Activated naive CD8-positive, alpha-beta T cell (primary cell): ENCODE measurements at regions not wholly inside any gene's neighbourhood (a gene's known extent, or its start where the extent isn't known, plus 50 kb on each side); places are given as distances from the start of the nearest gene placed in this dataset.

Source experiments
- H3K27ac Mint-ChIP-seq: one replicate; pipeline ENCODE4 v1.8.0; 2021; ENCODE audit warnings: mixed read lengths
- H3K27me3 Mint-ChIP-seq: one replicate; pipeline ENCODE4 v1.8.0; 2021; ENCODE audit warnings: mixed read lengths
- H3K36me3 Mint-ChIP-seq: one replicate; pipeline ENCODE4 v1.8.0; 2021; ENCODE audit warnings: mixed read lengths
- H3K4me1 Mint-ChIP-seq: one replicate; pipeline ENCODE4 v1.8.0; 2021; ENCODE audit warnings: low read depth, mixed read lengths
- H3K4me3 Mint-ChIP-seq: one replicate; pipeline ENCODE4 v1.8.0; 2021; ENCODE audit warnings: mild to moderate bottlenecking, mixed read lengths
- H3K9me3 Mint-ChIP-seq: one replicate; pipeline ENCODE4 v1.8.0; 2021; ENCODE audit warnings: low read depth, mixed read lengths

- Mint-ChIP-seq H3K27me3 (no peaks in the 10 kb centered on the region), H3K4me1 (peaks cover 13% of the 10 kb centered on the region), H3K4me3 (no peak overlapping the region), H3K9me3 (no peaks in the 10 kb centered on the region), H3K27ac (no peak overlapping the region), H3K36me3 (peaks cover 5% of the 10 kb centered on the region)
Measured at GRCh38 chr3:107992976-107993684, 97.7 kb downstream of the CD47 start.

GRCh38 chr3:107990926-107991325, 99.9 kb downstream of the CD47 start:
- H3K4me3 Mint-ChIP-seq: no peak overlapping the region
- H3K27ac Mint-ChIP-seq: no peak overlapping the region
- H3K36me3 Mint-ChIP-seq: peaks cover 7% of the 10 kb centered on the region
- no peaks in the 10 kb centered on the region for H3K27me3 Mint-ChIP-seq
- H3K9me3 Mint-ChIP-seq: peaks cover 3% of the 10 kb centered on the region
- peaks cover 24% of the 10 kb centered on the region for H3K4me1 Mint-ChIP-seq

- Mint-ChIP-seq H3K36me3 (peaks cover 7% of the 10 kb centered on the region), H3K9me3 (peaks cover 3% of the 10 kb centered on the region), H3K4me3 (no peak overlapping the region), H3K27ac (no peak overlapping the region), H3K4me1 (peaks cover 28% of the 10 kb centered on the region), H3K27me3 (no peaks in the 10 kb centered on the region)
Measured at GRCh38 chr3:107990433-107990832, 100.4 kb downstream of the CD47 start.

GRCh38 chr3:107989661-107990060, 101.2 kb downstream of the CD47 start:
- no peaks in the 10 kb centered on the region for H3K27me3 Mint-ChIP-seq
- peaks cover 3% of the 10 kb centered on the region for H3K9me3 Mint-ChIP-seq
- no peak overlapping the region for H3K27ac Mint-ChIP-seq
- H3K36me3 Mint-ChIP-seq: peaks cover 7% of the 10 kb centered on the region
- H3K4me3 Mint-ChIP-seq: no peak overlapping the region
- peaks cover 32% of the 10 kb centered on the region for H3K4me1 Mint-ChIP-seq

DNA sequence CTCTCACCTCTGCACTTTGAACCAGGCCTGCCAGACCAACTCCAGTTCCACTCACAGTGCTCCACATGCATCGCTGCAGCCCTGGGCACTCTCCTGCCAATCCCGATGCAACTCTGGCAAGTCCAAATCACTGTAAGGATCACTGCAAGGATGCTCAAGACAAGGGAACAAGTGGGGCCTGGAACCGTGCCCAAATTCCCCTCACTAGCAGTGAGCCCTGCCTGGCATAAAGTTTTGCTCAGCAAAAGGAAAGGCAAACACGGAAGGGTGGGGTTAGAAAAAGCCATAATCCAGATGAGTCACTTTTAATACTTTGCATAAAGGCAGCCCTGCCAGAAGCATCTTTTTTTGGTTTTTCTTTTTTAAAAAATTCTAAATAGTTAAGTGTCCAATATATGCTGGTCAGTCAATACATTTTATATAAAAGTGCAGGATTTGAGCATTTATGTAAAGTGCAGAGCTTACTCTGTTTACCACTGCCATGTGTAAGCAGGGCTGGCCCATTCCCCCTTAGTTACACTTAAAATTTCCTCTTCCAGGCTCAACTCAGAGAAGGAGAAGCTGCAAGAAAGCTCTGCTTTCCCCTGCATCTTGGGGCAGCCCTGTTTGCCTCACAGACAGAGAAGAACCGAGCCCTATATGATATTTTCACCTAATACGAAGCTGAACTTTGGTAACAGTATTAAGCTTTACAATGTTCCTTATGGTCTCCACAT, 102.2 kb downstream of the CD47 start:
- Mint-ChIP-seq H3K36me3 (peaks cover 2% of the 10 kb centered on the region), H3K27ac (peak overlapping the region; percentile 25), H3K27me3 (no peaks in the 10 kb centered on the region), H3K4me1 (peaks cover 29% of the 10 kb centered on the region), H3K9me3 (peaks cover 3% of the 10 kb centered on the region), H3K4me3 (no peak overlapping the region)

- Mint-ChIP-seq H3K36me3 (peaks cover 2% of the 10 kb centered on the region), H3K27ac (no peak overlapping the region), H3K4me3 (no peak overlapping the region), H3K27me3 (no peaks in the 10 kb centered on the region), H3K9me3 (peaks cover 3% of the 10 kb centered on the region), H3K4me1 (peaks cover 29% of the 10 kb centered on the region)
Measured at GRCh38 chr3:107987036-107987939, 103.5 kb downstream of the CD47 start.

- Mint-ChIP-seq H3K27me3 (no peaks in the 10 kb centered on the region), H3K36me3 (peaks cover 2% of the 10 kb centered on the region), H3K4me3 (no peak overlapping the region)
Measured at GRCh38 chr3:107986505-107986904, 104.3 kb downstream of the CD47 start.

GRCh38 chr3:107985496-107985895, 105.3 kb downstream of the CD47 start:
- H3K36me3 Mint-ChIP-seq: peaks cover 2% of the 10 kb centered on the region
- H3K27ac Mint-ChIP-seq: peak overlapping the region; percentile 89
- H3K9me3 Mint-ChIP-seq: peaks cover 3% of the 10 kb centered on the region
- H3K27me3 Mint-ChIP-seq: no peaks in the 10 kb centered on the region
- peak overlapping the region; percentile 71 for H3K4me3 Mint-ChIP-seq
- H3K4me1 Mint-ChIP-seq: peaks cover 37% of the 10 kb centered on the region

More at GRCh38 chr3:107986505-107986904, 104.3 kb downstream of the CD47 start:
- Mint-ChIP-seq H3K4me1 (peaks cover 31% of the 10 kb centered on the region), H3K9me3 (peaks cover 3% of the 10 kb centered on the region), H3K27ac (no peak overlapping the region)

- peaks cover 50% of the 10 kb centered on the region for H3K4me1 Mint-ChIP-seq
- no peak overlapping the region for H3K4me3 Mint-ChIP-seq
- peaks cover 2% of the 10 kb centered on the region for H3K36me3 Mint-ChIP-seq
- H3K9me3 Mint-ChIP-seq: peaks cover 3% of the 10 kb centered on the region
- no peak overlapping the region for H3K27ac Mint-ChIP-seq
- no peaks in the 10 kb centered on the region for H3K27me3 Mint-ChIP-seq
Measured at GRCh38 chr3:107983247-107983646, 107.6 kb downstream of the CD47 start.

DNA sequence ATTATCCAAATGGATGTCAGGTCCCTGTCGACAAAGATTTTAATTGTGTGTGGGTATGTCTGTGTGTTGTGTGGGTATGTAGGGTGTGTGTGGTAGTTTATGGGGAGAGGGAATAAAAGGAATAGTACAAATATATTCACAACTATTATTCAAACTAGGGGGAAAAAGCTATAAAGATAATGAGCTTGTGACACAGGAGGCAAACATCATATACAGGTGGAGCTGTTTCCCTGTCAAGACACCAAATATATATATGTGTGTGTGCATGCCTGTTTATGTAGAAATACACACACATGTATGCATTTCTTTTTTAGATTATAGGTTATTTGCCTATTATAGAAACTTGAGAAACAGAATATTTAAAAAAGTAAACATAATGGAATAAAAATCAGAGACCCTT, 108.7 kb downstream of the CD47 start:
- peaks cover 60% of the 10 kb centered on the region for H3K4me1 Mint-ChIP-seq
- peaks cover 3% of the 10 kb centered on the region for H3K9me3 Mint-ChIP-seq
- peaks cover 2% of the 10 kb centered on the region for H3K36me3 Mint-ChIP-seq
- H3K27ac Mint-ChIP-seq: no peak overlapping the region
- no peak overlapping the region for H3K4me3 Mint-ChIP-seq
- no peaks in the 10 kb centered on the region for H3K27me3 Mint-ChIP-seq

GRCh38 chr3:107981471-107982111, 109.2 kb downstream of the CD47 start:
- Mint-ChIP-seq H3K27me3 (no peaks in the 10 kb centered on the region), H3K4me3 (no peak overlapping the region), H3K36me3 (no peaks in the 10 kb centered on the region), H3K27ac (no peak overlapping the region), H3K9me3 (no peaks in the 10 kb centered on the region), H3K4me1 (peaks cover 60% of the 10 kb centered on the region)

- peak overlapping the region; percentile 72 for H3K27ac Mint-ChIP-seq
- peaks cover 66% of the 10 kb centered on the region for H3K4me1 Mint-ChIP-seq
- H3K36me3 Mint-ChIP-seq: no peaks in the 10 kb centered on the region
- no peaks in the 10 kb centered on the region for H3K9me3 Mint-ChIP-seq
- H3K4me3 Mint-ChIP-seq: no peak overlapping the region
- H3K27me3 Mint-ChIP-seq: no peaks in the 10 kb centered on the region
Measured at GRCh38 chr3:107979538-107979937, 111.3 kb downstream of the CD47 start.

DNA sequence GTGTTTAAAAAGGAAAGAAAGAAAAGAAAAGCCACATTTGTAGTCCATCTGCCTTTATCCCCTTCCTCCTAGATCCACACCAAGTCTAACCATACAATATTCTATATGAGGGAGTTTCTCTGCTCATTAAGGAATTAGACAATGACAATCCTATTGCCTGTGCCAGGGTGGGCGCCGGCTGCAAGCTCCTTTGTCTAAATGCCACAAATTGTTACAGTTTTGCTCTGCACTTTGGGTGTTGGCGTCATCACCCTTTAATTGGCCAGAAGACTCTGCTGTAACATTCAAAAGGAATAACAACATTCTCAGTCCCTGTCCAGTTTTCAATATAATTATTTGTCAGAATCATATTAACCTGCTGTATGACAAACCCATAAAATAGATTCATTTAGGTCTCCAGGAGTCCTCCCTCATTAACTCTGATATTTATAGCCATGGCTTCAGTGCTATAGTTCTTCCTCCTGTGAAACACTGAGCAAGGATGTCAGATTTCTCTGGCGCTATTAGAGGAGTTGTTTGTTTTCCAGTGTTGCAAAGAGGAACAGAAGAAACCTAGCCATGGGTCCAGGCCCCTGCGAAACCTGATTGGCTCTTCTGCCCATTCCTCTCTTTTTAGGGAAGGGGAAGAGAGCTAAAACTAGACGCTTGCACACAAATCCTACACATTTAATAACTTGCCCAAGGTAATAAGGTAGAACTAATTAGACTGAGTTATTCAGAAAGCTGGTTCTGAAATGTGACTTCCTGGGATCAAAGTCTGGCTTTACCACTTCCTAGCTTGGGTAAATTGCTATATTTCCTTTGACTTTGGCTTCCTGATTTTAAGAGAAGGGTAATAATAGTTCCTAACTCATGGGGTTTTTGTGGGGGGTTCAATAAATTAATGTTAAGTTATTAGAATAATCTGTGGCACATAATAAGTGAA, 112.4 kb downstream of the CD47 start:
- H3K27me3 Mint-ChIP-seq: no peaks in the 10 kb centered on the region
- H3K36me3 Mint-ChIP-seq: no peaks in the 10 kb centered on the region
- H3K4me3 Mint-ChIP-seq: peak overlapping the region; percentile 65
- no peaks in the 10 kb centered on the region for H3K9me3 Mint-ChIP-seq
- H3K27ac Mint-ChIP-seq: peak overlapping the region; percentile 78
- peaks cover 66% of the 10 kb centered on the region for H3K4me1 Mint-ChIP-seq
